Right lobe of liver (tissue), 4 donors: ENCODE measurements at regions not wholly inside any gene's neighbourhood (a gene's known extent, or its start where the extent isn't known, plus 50 kb on each side); places are given as distances from the start of the nearest gene placed in this dataset.

Source experiments
- POLR2A ChIP-seq: fragments of 450-650 bp; IDR thresholded peaks from one replicate; pipeline ENCODE4 v1.6.1; 2017; ENCODE audit warnings: antibody characterized with exemption, mild to moderate bottlenecking
- TF ChIP-seq, protein P1 (sequence below), 4 donors: fragments of 200-600 bp in 3 of 4; fragments of 450-650 bp in 1 of 4; IDR thresholded peaks; one replicate each; pipeline versions ENCODE4 v1.5.1 to v1.8.0; 2016 to 2022; ENCODE audit warnings: antibody characterized with exemption in 4 of 4, mild to moderate bottlenecking in 2 of 4
- donor health status: DM: no; HTN: no; CAD: no.
- donor health status: DM: no; HTN: no; CAD: no.
- donor health status: DM: no; HTN: yes; CAD: no.

DNA sequence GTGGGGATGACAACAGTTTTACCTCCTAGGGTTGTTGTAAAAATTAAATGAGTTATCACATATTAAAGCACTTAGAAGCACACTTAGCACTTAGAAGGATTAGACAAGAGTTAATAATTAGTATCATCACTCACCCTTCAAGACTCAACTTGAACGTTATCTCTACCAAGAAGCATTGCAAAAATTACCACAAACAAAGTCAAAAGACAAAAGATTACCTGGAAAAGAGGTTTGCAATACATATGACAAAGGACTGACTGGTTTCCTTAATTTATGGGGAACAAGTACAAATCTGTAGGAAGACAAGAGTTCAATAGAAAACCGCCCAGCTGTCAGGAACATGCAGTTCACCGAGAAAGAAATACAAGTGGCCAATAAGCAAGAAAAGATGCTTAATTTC, 93.3 kb upstream of the ATP1A1 start:
- TF ChIP-seq POLR2A: no peak
- TF ChIP-seq, protein P1, sequence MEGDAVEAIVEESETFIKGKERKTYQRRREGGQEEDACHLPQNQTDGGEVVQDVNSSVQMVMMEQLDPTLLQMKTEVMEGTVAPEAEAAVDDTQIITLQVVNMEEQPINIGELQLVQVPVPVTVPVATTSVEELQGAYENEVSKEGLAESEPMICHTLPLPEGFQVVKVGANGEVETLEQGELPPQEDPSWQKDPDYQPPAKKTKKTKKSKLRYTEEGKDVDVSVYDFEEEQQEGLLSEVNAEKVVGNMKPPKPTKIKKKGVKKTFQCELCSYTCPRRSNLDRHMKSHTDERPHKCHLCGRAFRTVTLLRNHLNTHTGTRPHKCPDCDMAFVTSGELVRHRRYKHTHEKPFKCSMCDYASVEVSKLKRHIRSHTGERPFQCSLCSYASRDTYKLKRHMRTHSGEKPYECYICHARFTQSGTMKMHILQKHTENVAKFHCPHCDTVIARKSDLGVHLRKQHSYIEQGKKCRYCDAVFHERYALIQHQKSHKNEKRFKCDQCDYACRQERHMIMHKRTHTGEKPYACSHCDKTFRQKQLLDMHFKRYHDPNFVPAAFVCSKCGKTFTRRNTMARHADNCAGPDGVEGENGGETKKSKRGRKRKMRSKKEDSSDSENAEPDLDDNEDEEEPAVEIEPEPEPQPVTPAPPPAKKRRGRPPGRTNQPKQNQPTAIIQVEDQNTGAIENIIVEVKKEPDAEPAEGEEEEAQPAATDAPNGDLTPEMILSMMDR (IDR thresholded peaks at IDR 0.05): no peak
